Neuronal stem cell (in vitro differentiated cells): ENCODE measurements at regions not wholly inside any gene's neighbourhood (a gene's known extent, or its start where the extent isn't known, plus 50 kb on each side); places are given as distances from the start of the nearest gene placed in this dataset.

Source experiments
- DNase-seq: peaks from one replicate; pipeline ENCODE4 v3.0.0-alpha.2; 2013; ENCODE audit warnings: low spot score
- H2AFZ ChIP-seq: one replicate; pipeline ENCODE4 v1.6.1; 2013; ENCODE audit warnings: mild to moderate bottlenecking, low read length, inconsistent platforms
- H2AK5ac ChIP-seq: 2 replicates; pipeline ENCODE4 v1.6.1; 2013; ENCODE audit warnings: low read depth, mild to moderate bottlenecking, inconsistent platforms, low read length, moderate library complexity, mixed read lengths
- H2BK120ac ChIP-seq: 2 replicates; pipeline ENCODE4 v1.6.1; 2013; ENCODE audit warnings: low read depth, mild to moderate bottlenecking, inconsistent platforms, low read length, moderate library complexity, mixed read lengths
- H2BK12ac ChIP-seq: one replicate; pipeline ENCODE4 v1.6.1; 2013; ENCODE audit warnings: low read length, inconsistent platforms
- H2BK15ac ChIP-seq: 2 replicates; pipeline ENCODE4 v1.6.1; 2013; ENCODE audit warnings: mild to moderate bottlenecking, low read length, inconsistent platforms, mixed read lengths
- H2BK5ac ChIP-seq: one replicate; pipeline ENCODE4 v1.6.1; 2013; ENCODE audit warnings: inconsistent platforms, mild to moderate bottlenecking, low read length, moderate library complexity
- H3K14ac ChIP-seq: one replicate; pipeline ENCODE4 v1.6.1; 2013; ENCODE audit warnings: low read length, inconsistent platforms
- H3K18ac ChIP-seq: 2 replicates; pipeline ENCODE4 v1.6.1; 2013; ENCODE audit warnings: low read length, inconsistent platforms
- H3K23ac ChIP-seq: 2 replicates; pipeline ENCODE4 v1.6.1; 2013; ENCODE audit warnings: low read depth, mild to moderate bottlenecking, mixed read lengths, low read length, inconsistent platforms; ENCODE audit not compliant: poor library complexity
- H3K27ac ChIP-seq: replicated peaks from 3 replicates; pipeline ENCODE4 v1.5.1; 2013; ENCODE audit warnings: low read length, inconsistent platforms
- H3K27me3 ChIP-seq, 3 experiments: 2 replicates each; pipeline ENCODE4 v1.6.1; 2013; ENCODE audit warnings: low read length in 3 of 3, mild to moderate bottlenecking in 2 of 3, inconsistent platforms in 1 of 3, low read depth in 1 of 3, mixed read lengths in 1 of 3, moderate library complexity in 1 of 3; ENCODE audit not compliant: control insufficient read depth in 3 of 3, insufficient read depth in 3 of 3
- H3K36me3 ChIP-seq, 2 donors: replicated peaks in 1 of 2; 2 replicates each; pipeline ENCODE4 v1.6.1; 2013; ENCODE audit warnings: low read length in 2 of 2; ENCODE audit not compliant: control insufficient read depth in 2 of 2, insufficient read depth in 2 of 2
- H3K4ac ChIP-seq: 2 replicates; pipeline ENCODE4 v1.6.1; 2013; ENCODE audit warnings: inconsistent platforms, mild to moderate bottlenecking, low read length, moderate library complexity
- H3K4me1 ChIP-seq, 2 donors: 1 replicate in 1 of 2; 2 replicates in 1 of 2; pipeline ENCODE4 v1.6.1; 2013; ENCODE audit warnings: low read length in 2 of 2, low read depth in 1 of 2; ENCODE audit not compliant: control insufficient read depth in 2 of 2, insufficient read depth in 1 of 2
- H3K4me2 ChIP-seq: one replicate; pipeline ENCODE4 v1.6.1; 2013; ENCODE audit warnings: mild to moderate bottlenecking, low read length, inconsistent platforms; ENCODE audit not compliant: insufficient read depth, poor library complexity, severe bottlenecking
- H3K4me3 ChIP-seq, 2 donors: 2 replicates each; pipeline ENCODE4 v1.5.1; 2013; ENCODE audit warnings: low read length in 2 of 2, mild to moderate bottlenecking in 2 of 2, inconsistent platforms in 1 of 2, moderate library complexity in 1 of 2
- H3K79me1 ChIP-seq: one replicate; pipeline ENCODE4 v1.6.1; 2013; ENCODE audit warnings: low read depth, mild to moderate bottlenecking, inconsistent platforms, low read length, moderate library complexity
- H3K9ac ChIP-seq: one replicate; pipeline ENCODE4 v1.6.1; 2013; ENCODE audit warnings: mild to moderate bottlenecking, low read depth, low read length, inconsistent platforms; ENCODE audit not compliant: poor library complexity
- H3K9me3 ChIP-seq, 2 donors: replicated peaks in 1 of 2; 2 replicates each; pipeline versions ENCODE3 to v1.6.1; 2013; ENCODE audit warnings: low read length in 2 of 2, mild to moderate bottlenecking in 2 of 2, inconsistent platforms in 1 of 2, low read depth in 1 of 2, mixed read lengths in 1 of 2, moderate library complexity in 1 of 2; ENCODE audit not compliant: control insufficient read depth in 2 of 2, insufficient read depth in 1 of 2
- H4K8ac ChIP-seq: one replicate; pipeline ENCODE4 v1.6.1; 2013; ENCODE audit warnings: low read depth, mild to moderate bottlenecking, inconsistent platforms, low read length, moderate library complexity
- H4K91ac ChIP-seq: one replicate; pipeline ENCODE4 v1.6.1; 2013; ENCODE audit warnings: low read length, low read depth, mild to moderate bottlenecking, inconsistent platforms; ENCODE audit not compliant: poor library complexity
- WGBS, 2 donors: extraction: QIAGEN DNeasy Blood & Tissue Kit; methylation state at CpG; one replicate each; pipeline ENCODE4 v1.1.7; 2013; ENCODE audit warnings: missing lambda C conversion rate in 2 of 2, mixed read lengths in 1 of 2; ENCODE audit not compliant: insufficient read length in 2 of 2, insufficient replicate concordance in 1 of 2; ENCODE audit errors: extremely low coverage in 2 of 2; 5-methylcytosine and 5-hydroxymethylcytosine counted together

DNA sequence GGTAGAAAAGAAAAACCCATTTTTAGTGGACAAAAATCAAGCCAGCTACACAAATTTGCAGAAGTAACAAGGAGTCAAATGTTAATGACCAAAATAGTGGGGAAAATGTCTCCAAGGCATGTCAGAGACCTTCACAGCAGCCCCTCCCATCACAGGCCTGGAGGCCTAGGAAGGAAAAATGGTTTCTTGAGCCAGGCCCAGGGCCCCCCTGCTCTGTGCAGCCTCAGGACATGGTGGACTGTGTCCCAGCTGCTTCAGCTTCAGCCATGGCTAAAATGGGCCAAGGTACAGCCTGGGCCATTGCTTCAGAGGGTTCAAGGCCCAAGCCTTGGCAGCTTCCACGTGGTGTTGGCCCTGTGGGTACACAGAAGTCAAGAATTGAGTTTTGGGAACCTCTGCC is 82.5 kb upstream of the CLVS2 start:
- no peak overlapping the region for H3K4ac ChIP-seq
- no peak overlapping the region for H4K91ac ChIP-seq
- no peak for DNase-seq
- H3K27ac ChIP-seq = no peak overlapping the region
- no peak overlapping the region for H2AK5ac ChIP-seq
- H3K18ac ChIP-seq = no peak overlapping the region
- no peak overlapping the region for H3K14ac ChIP-seq
- H3K4me2 ChIP-seq = no peak overlapping the region
- H3K9ac ChIP-seq = no peak overlapping the region
- H3K4me1 ChIP-seq = no peaks in the 10 kb centered on the region
- no peak overlapping the region for H3K4me3 ChIP-seq
- H3K23ac ChIP-seq = no peak overlapping the region
- H2BK120ac ChIP-seq = no peak overlapping the region
- no peaks in the 10 kb centered on the region for H3K79me1 ChIP-seq
- H2BK15ac ChIP-seq = no peak overlapping the region
- no peaks in the 10 kb centered on the region for H3K9me3 ChIP-seq
- H3K36me3 ChIP-seq = no peaks in the 10 kb centered on the region
- no peak overlapping the region for H4K8ac ChIP-seq
- no CpG with 5 or more reads among the region's 1 CpG for WGBS, 2 donors
- no peak overlapping the region for H2AFZ ChIP-seq
- H3K27me3 ChIP-seq = no peaks in the 10 kb centered on the region
- H2BK5ac ChIP-seq = no peak overlapping the region
- H2BK12ac ChIP-seq = no peak overlapping the region

DNA sequence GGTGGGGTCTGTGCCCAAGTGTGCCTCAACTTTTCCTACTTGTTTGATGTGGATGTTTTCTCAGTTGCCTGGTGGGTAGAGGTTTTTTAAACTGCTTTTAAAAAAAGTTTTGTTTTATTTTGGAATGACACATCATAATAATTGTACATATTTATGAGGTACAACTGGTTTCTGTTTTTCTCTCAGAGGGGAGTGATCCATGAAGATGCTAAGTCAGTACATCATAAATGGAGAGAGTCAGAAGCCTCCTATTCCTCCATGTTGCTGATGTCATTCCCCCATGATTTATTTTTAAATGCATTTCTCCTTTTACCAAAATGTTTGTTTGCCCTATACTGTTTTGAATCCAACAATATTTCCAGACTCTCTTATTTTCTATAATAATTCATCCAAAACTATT is 77.3 kb upstream of the CLVS2 start:
- no peak overlapping the region for H2BK15ac ChIP-seq
- no peak overlapping the region for H2BK120ac ChIP-seq
- no peak for DNase-seq
- H3K27ac ChIP-seq = no peak overlapping the region
- H3K79me1 ChIP-seq = no peaks in the 10 kb centered on the region
- no peak overlapping the region for H3K23ac ChIP-seq
- no peak overlapping the region for H3K4ac ChIP-seq
- H2BK12ac ChIP-seq = no peak overlapping the region
- H3K9ac ChIP-seq = no peak overlapping the region
- no peaks in the 10 kb centered on the region for H3K4me1 ChIP-seq
- no peak overlapping the region for H4K8ac ChIP-seq
- no peak overlapping the region for H2AK5ac ChIP-seq
- H2BK5ac ChIP-seq = no peak overlapping the region
- no peak overlapping the region for H3K4me2 ChIP-seq
- no peak overlapping the region for H4K91ac ChIP-seq
- no peak overlapping the region for H3K14ac ChIP-seq
- H3K27me3 ChIP-seq = no peaks in the 10 kb centered on the region
- H2AFZ ChIP-seq = no peak overlapping the region
- no peaks in the 10 kb centered on the region for H3K9me3 ChIP-seq
- H3K4me3 ChIP-seq = no peak overlapping the region
- H3K36me3 ChIP-seq = no peaks in the 10 kb centered on the region
- no peak overlapping the region for H3K18ac ChIP-seq

DNA sequence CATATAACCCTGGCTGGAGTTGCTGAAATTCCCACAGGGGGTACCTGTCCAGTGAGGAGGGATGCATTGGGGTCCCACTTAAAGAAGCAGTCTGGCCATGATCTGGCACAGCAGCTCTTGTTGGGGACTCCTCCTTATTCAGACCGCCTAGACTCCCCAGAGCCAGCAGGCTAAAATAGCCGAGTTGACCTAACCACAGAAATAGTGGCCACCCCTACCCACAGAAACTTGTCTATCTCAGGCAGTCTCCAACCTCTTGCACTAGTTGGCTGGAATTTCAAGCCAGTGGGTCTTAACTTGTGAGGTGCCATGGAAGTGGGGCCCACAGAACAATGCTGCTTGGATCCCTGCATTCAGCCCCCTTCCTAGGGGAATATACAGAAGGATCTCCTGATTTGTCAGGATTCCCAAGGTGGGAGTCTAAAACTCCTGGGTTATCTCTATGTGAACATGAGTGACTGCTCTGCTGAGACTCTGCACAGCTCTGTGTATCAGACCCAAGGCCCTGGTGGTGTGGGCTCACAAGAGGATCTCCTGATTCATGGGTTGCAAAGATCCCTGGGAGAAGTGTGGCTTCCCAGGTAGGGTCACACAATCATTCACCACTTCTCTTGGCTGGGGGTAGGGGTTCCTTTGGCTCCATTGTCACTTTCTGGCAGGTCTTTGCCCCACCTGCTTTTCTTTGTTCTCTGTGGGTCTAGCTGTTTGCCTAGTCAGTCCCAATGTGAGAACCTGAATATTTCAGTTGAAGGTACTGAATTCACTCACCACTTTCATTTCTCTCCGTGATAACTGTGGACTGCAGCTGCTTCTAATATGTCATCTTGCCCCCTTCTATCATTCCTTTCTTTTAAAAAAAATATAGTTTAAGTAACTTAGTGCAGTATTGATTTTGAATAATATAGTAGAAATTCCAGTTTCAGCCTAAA is 65.5 kb upstream of the CLVS2 start:
- Histone ChIP-seq H3K9ac (no peak overlapping the region), H2BK5ac (no peak overlapping the region), H3K27ac (no peak overlapping the region), H3K4ac (no peak overlapping the region), H2BK120ac (no peak overlapping the region), H3K23ac (no peak overlapping the region), H3K36me3 (no peaks in the 10 kb centered on the region), H3K4me1 (no peaks in the 10 kb centered on the region), H3K79me1 (no peaks in the 10 kb centered on the region), H2BK15ac (no peak overlapping the region), H3K4me2 (no peak overlapping the region), H3K9me3 (no peaks in the 10 kb centered on the region), H2AK5ac (no peak overlapping the region), H2AFZ (no peak overlapping the region), H3K14ac (no peak overlapping the region), H3K27me3 (no peaks in the 10 kb centered on the region), H3K4me3 (no peak overlapping the region), H3K18ac (no peak overlapping the region), H4K91ac (no peak overlapping the region), H4K8ac (no peak overlapping the region), H2BK12ac (no peak overlapping the region)
- DNase-seq = no peak
- no CpG with 5 or more reads among the region's 3 CpGs for WGBS, 2 donors

DNA sequence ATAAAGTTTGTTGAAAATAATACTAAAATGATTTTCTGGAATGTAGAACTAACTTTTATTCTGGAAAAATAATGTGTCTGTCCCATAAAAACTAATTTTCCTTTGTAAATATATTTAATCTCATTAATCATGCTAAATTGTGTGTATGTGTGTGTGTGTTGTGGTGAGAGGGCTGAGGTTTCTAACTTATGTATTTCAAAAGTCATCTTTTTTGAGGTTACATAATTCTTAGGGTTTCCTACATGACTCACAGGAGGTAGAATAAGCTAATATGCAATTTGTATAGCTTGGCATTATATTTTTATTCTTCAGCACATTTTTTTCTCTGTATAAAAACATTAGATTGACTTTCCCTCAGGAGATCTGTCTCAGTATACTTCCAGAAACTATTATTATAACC is 64.1 kb upstream of the CLVS2 start:
- H3K9ac ChIP-seq = no peak overlapping the region
- no peak overlapping the region for H3K14ac ChIP-seq
- H2AK5ac ChIP-seq = no peak overlapping the region
- H3K9me3 ChIP-seq = no peaks in the 10 kb centered on the region
- H4K8ac ChIP-seq = no peak overlapping the region
- no peaks in the 10 kb centered on the region for H3K79me1 ChIP-seq
- H2BK15ac ChIP-seq = no peak overlapping the region
- H3K4me2 ChIP-seq = no peak overlapping the region
- H2BK5ac ChIP-seq = no peak overlapping the region
- no peak for DNase-seq
- H3K4me1 ChIP-seq = no peaks in the 10 kb centered on the region
- no peak overlapping the region for H3K23ac ChIP-seq
- no peak overlapping the region for H2BK12ac ChIP-seq
- no peak overlapping the region for H3K4ac ChIP-seq
- H3K27me3 ChIP-seq = no peaks in the 10 kb centered on the region
- H2BK120ac ChIP-seq = no peak overlapping the region
- H2AFZ ChIP-seq = no peak overlapping the region
- no peaks in the 10 kb centered on the region for H3K36me3 ChIP-seq
- H3K4me3 ChIP-seq = no peak overlapping the region
- H3K27ac ChIP-seq = no peak overlapping the region
- H3K18ac ChIP-seq = no peak overlapping the region
- no peak overlapping the region for H4K91ac ChIP-seq
